ENCODE measurements at regions not wholly inside any gene's neighbourhood (a gene's known extent, or its start where the extent isn't known, plus 50 kb on each side); places are given as distances from the start of the nearest gene placed in this dataset.
A peak's percentile ranks its signal among the peaks of the same experiment; 100 is the strongest.

GRCh38 chr20:1810926-1811620, 84.1 kb upstream of the SIRPA start:
- Histone ChIP-seq H2AFZ (ENCODE audit: low read length) (no peak overlapping the region), H3K4me1 (ENCODE audit: control insufficient read depth, extremely low read depth, insufficient read depth, low read length) (peaks cover 45% of the 10 kb centered on the region)

DNA sequence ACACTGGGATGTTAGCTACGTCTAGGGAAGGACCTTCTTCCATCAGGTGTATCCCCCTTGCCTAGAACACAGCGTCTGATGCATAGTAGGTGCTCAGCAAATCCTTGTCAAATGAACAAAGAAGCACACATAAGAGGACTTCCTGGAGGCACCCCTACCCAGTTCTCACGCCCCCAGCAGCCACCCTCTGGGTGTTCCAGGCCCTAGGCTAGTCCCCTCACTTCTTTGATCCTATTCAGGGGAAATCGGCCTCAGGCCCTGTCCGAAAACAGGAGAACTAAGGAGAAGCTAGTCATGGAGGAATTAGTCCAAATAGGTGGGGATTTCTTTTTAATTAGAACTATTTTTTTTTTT, 84.7 kb upstream of the SIRPA start:
- peaks cover 45% of the 10 kb centered on the region for H3K4me1 ChIP-seq (ENCODE audit: control insufficient read depth, extremely low read depth, insufficient read depth, low read length)
- TF ChIP-seq EZH2 (IDR thresholded peaks at IDR 0.05; ENCODE audit: low read length, missing control alignments) (no peak), CTCF (conservative IDR thresholded peaks at IDR 0.05 in 1 of 2, IDR thresholded peaks at IDR 0.05 in 1 of 2; ENCODE audit: low read depth in 1 of 2, low read length in 2 of 2) (no peak)
- peak overlapping the region; percentile 81 for H3K27ac ChIP-seq (ENCODE audit: insufficient read depth, low read length)
- no peak for DNase-seq (ENCODE audit: low read depth in 2 of 2)
- no peaks in the 10 kb centered on the region for H3K79me2 ChIP-seq (ENCODE audit: control insufficient read depth, insufficient read depth, low read length)
- no peak overlapping the region for H3K4me3 ChIP-seq (replicated peaks in 1 of 4; ENCODE audit: control extremely low read depth in 1 of 4, insufficient read depth in 1 of 4, low read depth in 3 of 4, low read length in 4 of 4)
- no peak overlapping the region for H3K4me2 ChIP-seq (ENCODE audit: extremely low read depth, insufficient read depth, low read length)
- H3K9ac ChIP-seq (ENCODE audit: insufficient read depth, low read length) = no peak overlapping the region
- H3K27me3 ChIP-seq (ENCODE audit: control insufficient read depth, insufficient read depth, low read length) = no peaks in the 10 kb centered on the region
- no peaks in the 10 kb centered on the region for H4K20me1 ChIP-seq (ENCODE audit: control insufficient read depth, extremely low read depth, insufficient read depth, low read length)
- no peaks in the 10 kb centered on the region for H3K36me3 ChIP-seq (ENCODE audit: control insufficient read depth, insufficient read depth, low read length)
- H2AFZ ChIP-seq (ENCODE audit: low read length) = no peak overlapping the region
- no peaks in the 10 kb centered on the region for H3K9me3 ChIP-seq (ENCODE audit: control insufficient read depth, insufficient read depth, low read depth, low read length)

More at GRCh38 chr20:1810926-1811620, 84.1 kb upstream of the SIRPA start:
- no peaks in the 10 kb centered on the region for H4K20me1 ChIP-seq (ENCODE audit: control insufficient read depth, extremely low read depth, insufficient read depth, low read length)
- no peaks in the 10 kb centered on the region for H3K36me3 ChIP-seq (ENCODE audit: control insufficient read depth, insufficient read depth, low read length)
- H3K9me3 ChIP-seq (ENCODE audit: control insufficient read depth, insufficient read depth, low read depth, low read length) = no peaks in the 10 kb centered on the region
- H3K27me3 ChIP-seq (ENCODE audit: control insufficient read depth, insufficient read depth, low read length) = no peaks in the 10 kb centered on the region
- no peak for TF ChIP-seq CTCF (conservative IDR thresholded peaks at IDR 0.05 in 1 of 2, IDR thresholded peaks at IDR 0.05 in 1 of 2; ENCODE audit: low read depth in 1 of 2, low read length in 2 of 2)
- no peak for TF ChIP-seq EZH2 (IDR thresholded peaks at IDR 0.05; ENCODE audit: low read length, missing control alignments)
- H3K4me3 ChIP-seq (replicated peaks in 1 of 4; ENCODE audit: control extremely low read depth in 1 of 4, insufficient read depth in 1 of 4, low read depth in 3 of 4, low read length in 4 of 4) = no peak overlapping the region
- no peak overlapping the region for H3K4me2 ChIP-seq (ENCODE audit: extremely low read depth, insufficient read depth, low read length)
- no peaks in the 10 kb centered on the region for H3K79me2 ChIP-seq (ENCODE audit: control insufficient read depth, insufficient read depth, low read length)
- peak overlapping the region; percentile 81 for H3K27ac ChIP-seq (ENCODE audit: insufficient read depth, low read length)
- DNase-seq (ENCODE audit: low read depth in 2 of 2) = peak; percentile 63 to 74
- no peak overlapping the region for H3K9ac ChIP-seq (ENCODE audit: insufficient read depth, low read length)

DNA sequence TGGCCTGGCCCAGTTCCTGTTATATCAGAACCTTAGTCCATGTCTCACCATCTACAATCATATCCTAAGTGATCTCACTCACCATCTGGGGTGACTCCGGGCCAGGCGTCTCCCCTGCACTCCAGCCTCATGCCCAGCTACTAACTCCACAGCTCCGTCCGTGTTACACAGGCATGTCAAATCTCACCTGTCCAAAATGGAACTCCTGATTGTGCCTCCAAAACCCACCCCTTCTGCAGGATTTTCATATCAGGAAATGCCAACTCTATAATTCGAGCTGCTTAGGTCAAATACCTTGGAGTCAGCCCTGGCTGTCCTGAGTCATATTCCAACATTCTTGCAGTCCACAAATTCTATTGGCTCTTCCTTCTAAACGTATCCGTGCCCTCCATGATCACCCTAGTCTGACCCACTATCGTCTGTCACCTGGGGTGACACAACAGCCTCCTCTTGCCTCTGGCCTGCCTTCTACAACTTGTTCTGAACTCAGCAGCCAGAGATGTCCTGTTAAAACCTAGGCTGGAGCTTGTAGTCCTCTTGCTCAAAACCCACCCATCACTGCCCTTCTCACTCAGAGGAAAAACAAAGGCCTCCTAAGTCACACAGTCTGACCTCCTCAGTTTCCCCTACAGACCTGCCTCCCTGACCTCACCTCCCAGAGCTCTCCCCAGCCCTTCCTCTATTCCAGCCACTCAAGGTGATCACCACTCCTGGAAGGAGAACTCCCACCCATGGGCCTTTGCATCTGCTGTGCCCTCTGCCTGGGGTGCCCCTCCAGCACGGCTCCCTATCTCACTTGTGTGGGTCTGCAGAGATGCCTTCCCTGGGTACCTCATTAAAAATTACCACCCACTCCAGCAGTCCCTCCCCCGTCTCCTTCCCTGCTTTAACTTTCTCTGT, 85.3 kb upstream of the SIRPA start:
- Histone ChIP-seq H3K79me2 (ENCODE audit: control insufficient read depth, insufficient read depth, low read length) (no peaks in the 10 kb centered on the region), H3K27ac (ENCODE audit: insufficient read depth, low read length) (peak overlapping the region; percentile 81), H3K9me3 (ENCODE audit: control insufficient read depth, insufficient read depth, low read depth, low read length) (no peaks in the 10 kb centered on the region), H3K4me3 (replicated peaks in 1 of 4; ENCODE audit: control extremely low read depth in 1 of 4, insufficient read depth in 1 of 4, low read depth in 3 of 4, low read length in 4 of 4) (no peak overlapping the region), H4K20me1 (ENCODE audit: control insufficient read depth, extremely low read depth, insufficient read depth, low read length) (no peaks in the 10 kb centered on the region), H3K9ac (ENCODE audit: insufficient read depth, low read length) (no peak overlapping the region), H3K27me3 (ENCODE audit: control insufficient read depth, insufficient read depth, low read length) (no peaks in the 10 kb centered on the region), H3K4me1 (ENCODE audit: control insufficient read depth, extremely low read depth, insufficient read depth, low read length) (peaks cover 45% of the 10 kb centered on the region), H3K4me2 (ENCODE audit: extremely low read depth, insufficient read depth, low read length) (peak overlapping the region; percentile 1), H2AFZ (ENCODE audit: low read length) (no peak overlapping the region), H3K36me3 (ENCODE audit: control insufficient read depth, insufficient read depth, low read length) (no peaks in the 10 kb centered on the region)
- DNase-seq (ENCODE audit: low read depth in 2 of 2) = peak in 1 of 2 donors; percentile 84
- TF ChIP-seq CTCF (conservative IDR thresholded peaks at IDR 0.05 in 1 of 2, IDR thresholded peaks at IDR 0.05 in 1 of 2; ENCODE audit: low read depth in 1 of 2, low read length in 2 of 2) = no peak
- no peak for TF ChIP-seq EZH2 (IDR thresholded peaks at IDR 0.05; ENCODE audit: low read length, missing control alignments)

Measured in fibroblast of lung (primary cell).